DND-41 (cell line): ENCODE measurements at regions not wholly inside any gene's neighbourhood (a gene's known extent, or its start where the extent isn't known, plus 50 kb on each side); places are given as distances from the start of the nearest gene placed in this dataset.
"Not testable (repeated sequence)": the region's sequence is repeated elsewhere in the genome, so short reads cannot be mapped to it uniquely, and the experiment has no call there.

Experiments used
- ATAC-seq: fragments of 200-7000 bp; cut with Tn5 transposase; 3 replicates; pipeline ENCODE4 v1.9.1; 2021; ENCODE audit warnings: low read depth; ENCODE audit not compliant: insufficient read depth
- DNase-seq: peaks from one replicate; pipeline ENCODE4 v3.0.0-alpha.2; 2020
- H2AFZ ChIP-seq: 2 replicates; pipeline ENCODE4 v1.6.0; 2012; ENCODE audit warnings: low read depth, low read length
- H3K27ac ChIP-seq: 2 replicates; pipeline ENCODE4 v1.5.1; 2012; ENCODE audit warnings: low read length, inconsistent platforms
- H3K27me3 ChIP-seq: fragments of 200-600 bp; sonication (generic); 2 replicates; pipeline ENCODE4 v1.6.0; 2012; ENCODE audit warnings: low read length, mild to moderate bottlenecking, inconsistent platforms; ENCODE audit not compliant: insufficient read depth, poor library complexity
- H3K36me3 ChIP-seq: 2 replicates; pipeline ENCODE4 v1.5.1; 2012; ENCODE audit warnings: low read length, inconsistent platforms; ENCODE audit not compliant: insufficient read depth
- H3K4me1 ChIP-seq: 2 replicates; pipeline ENCODE4 v1.5.1; 2012; ENCODE audit warnings: mild to moderate bottlenecking, low read length; ENCODE audit not compliant: insufficient read depth
- H3K4me2 ChIP-seq: 2 replicates; pipeline ENCODE4 v1.6.0; 2012; ENCODE audit warnings: mild to moderate bottlenecking, moderate library complexity, low read length, inconsistent platforms; ENCODE audit not compliant: insufficient read depth
- H3K4me3 ChIP-seq, 2 experiments: fragments of 200-600 bp in 1 of 2; shearing (Covaris generic) in 1 of 2; 2 replicates each; pipeline ENCODE4 v1.5.1; 2012 to 2016; ENCODE audit warnings: inconsistent platforms in 2 of 2, low read length in 2 of 2, mild to moderate bottlenecking in 2 of 2, low read depth in 1 of 2, moderate library complexity in 1 of 2
- H3K79me2 ChIP-seq: 2 replicates; pipeline ENCODE4 v1.6.0; 2012; ENCODE audit warnings: low read length, inconsistent platforms; ENCODE audit not compliant: insufficient read depth
- H3K9ac ChIP-seq: 2 replicates; pipeline ENCODE4 v1.6.0; 2012; ENCODE audit warnings: low read depth, mild to moderate bottlenecking, inconsistent platforms, low read length, moderate library complexity
- H3K9me3 ChIP-seq: 2 replicates; pipeline ENCODE4 v1.5.1; 2012; ENCODE audit warnings: low read length, moderate library complexity, mild to moderate bottlenecking, inconsistent platforms; ENCODE audit not compliant: insufficient read depth, severe bottlenecking
- H4K20me1 ChIP-seq: 2 replicates; pipeline ENCODE4 v1.6.0; 2012; ENCODE audit warnings: low read length; ENCODE audit not compliant: insufficient read depth
- EZH2 ChIP-seq: IDR thresholded peaks from 3 replicates; pipeline ENCODE4 v1.6.1; 2012; ENCODE audit warnings: borderline replicate concordance, low read depth, mild to moderate bottlenecking, moderate library complexity, low read length, inconsistent platforms; ENCODE audit not compliant: severe bottlenecking
- TF ChIP-seq, protein P1 (sequence below): IDR thresholded peaks from 2 replicates; pipeline ENCODE4 v1.5.1; 2012; ENCODE audit warnings: borderline replicate concordance, low read length, moderate library complexity, mild to moderate bottlenecking; ENCODE audit not compliant: poor library complexity, severe bottlenecking; ENCODE audit errors: extremely low read depth

DNA sequence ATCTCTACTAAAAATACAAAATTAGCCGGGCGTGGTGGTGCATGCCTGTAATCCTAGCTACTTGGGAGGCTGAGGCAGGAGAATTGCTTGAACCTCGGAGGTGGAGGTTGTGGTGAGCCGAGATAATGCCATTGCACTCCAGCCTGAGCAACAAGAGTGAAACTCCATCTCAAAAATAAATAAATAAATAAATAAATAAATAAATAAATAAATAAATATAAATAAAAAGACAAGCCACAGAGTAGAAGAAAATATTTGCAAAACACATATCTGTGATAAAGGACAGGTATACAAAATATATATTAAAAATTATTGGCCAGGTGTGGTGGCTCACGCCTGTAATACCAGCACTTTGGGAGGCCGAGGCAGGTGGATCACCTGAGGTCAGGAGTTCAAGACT, 96.0 kb downstream of the MRPL57 start:
- not testable (repeated sequence) for ATAC-seq, H3K9me3 ChIP-seq

DNA sequence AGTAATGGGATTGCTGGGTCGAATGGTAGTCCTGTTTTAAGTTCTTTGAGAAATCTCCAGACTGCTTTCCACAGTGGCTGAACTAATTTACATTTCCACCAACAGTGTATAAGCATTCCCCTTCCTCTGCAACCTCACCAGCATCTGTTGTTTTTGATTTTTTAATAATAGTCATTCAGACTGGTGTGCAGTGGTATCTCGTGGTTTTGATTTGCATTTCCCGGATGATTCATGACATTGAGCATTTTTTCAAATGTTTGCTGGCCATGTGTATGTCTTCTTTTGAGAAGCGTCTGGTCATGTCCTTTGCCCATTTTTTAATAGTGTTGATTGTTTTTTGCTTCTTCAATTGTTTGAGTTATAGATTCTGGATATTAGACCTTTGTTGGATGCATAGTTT, 98.0 kb downstream of the MRPL57 start:
- H2AFZ ChIP-seq, DNase-seq, H4K20me1 ChIP-seq, H3K4me1 ChIP-seq, H3K4me2 ChIP-seq, H3K27me3 ChIP-seq, ATAC-seq, H3K27ac ChIP-seq, H3K9me3 ChIP-seq, H3K4me3 ChIP-seq, H3K9ac ChIP-seq, H3K36me3 ChIP-seq, H3K79me2 ChIP-seq: not testable (repeated sequence)

More for the DNA sequence above, 96.0 kb downstream of the MRPL57 start:
- H3K27ac ChIP-seq, H4K20me1 ChIP-seq, H3K4me3 ChIP-seq, H2AFZ ChIP-seq, H3K36me3 ChIP-seq, H3K4me2 ChIP-seq, DNase-seq, H3K79me2 ChIP-seq, H3K4me1 ChIP-seq, H3K27me3 ChIP-seq, H3K9ac ChIP-seq: not testable (repeated sequence)

DNA sequence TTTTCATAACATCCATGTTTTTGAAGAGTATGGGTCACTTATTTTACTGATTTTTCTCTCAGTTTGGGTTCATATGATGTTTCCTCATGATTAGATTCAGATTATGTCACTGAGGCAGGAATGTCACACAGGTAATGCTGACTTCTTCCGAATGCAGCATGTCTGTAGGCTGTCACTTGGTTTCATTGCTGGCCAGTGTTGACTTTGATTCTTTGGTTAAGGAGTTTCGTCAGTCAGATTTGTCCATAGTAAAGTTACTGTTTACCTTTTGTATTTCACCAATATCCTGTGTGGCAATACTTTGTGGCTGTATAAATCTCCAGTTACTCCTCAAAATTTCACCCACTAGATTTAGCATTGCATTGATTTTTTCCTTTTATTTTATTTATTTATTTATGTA, 105.6 kb downstream of the MRPL57 start:
- no peak overlapping the region for H3K27ac ChIP-seq
- ATAC-seq (no peak), DNase-seq (no peak)
- H3K9me3 ChIP-seq, result no peaks in the 10 kb centered on the region
- no peak overlapping the region for H3K4me2 ChIP-seq
- no peak overlapping the region for H3K4me3 ChIP-seq
- H3K4me1 ChIP-seq, result no peaks in the 10 kb centered on the region
- no peaks in the 10 kb centered on the region for H3K79me2 ChIP-seq
- no peaks in the 10 kb centered on the region for H4K20me1 ChIP-seq
- H3K27me3 ChIP-seq, result no peaks in the 10 kb centered on the region
- H3K36me3 ChIP-seq, result no peaks in the 10 kb centered on the region
- no peak overlapping the region for H2AFZ ChIP-seq
- TF ChIP-seq, protein P1, sequence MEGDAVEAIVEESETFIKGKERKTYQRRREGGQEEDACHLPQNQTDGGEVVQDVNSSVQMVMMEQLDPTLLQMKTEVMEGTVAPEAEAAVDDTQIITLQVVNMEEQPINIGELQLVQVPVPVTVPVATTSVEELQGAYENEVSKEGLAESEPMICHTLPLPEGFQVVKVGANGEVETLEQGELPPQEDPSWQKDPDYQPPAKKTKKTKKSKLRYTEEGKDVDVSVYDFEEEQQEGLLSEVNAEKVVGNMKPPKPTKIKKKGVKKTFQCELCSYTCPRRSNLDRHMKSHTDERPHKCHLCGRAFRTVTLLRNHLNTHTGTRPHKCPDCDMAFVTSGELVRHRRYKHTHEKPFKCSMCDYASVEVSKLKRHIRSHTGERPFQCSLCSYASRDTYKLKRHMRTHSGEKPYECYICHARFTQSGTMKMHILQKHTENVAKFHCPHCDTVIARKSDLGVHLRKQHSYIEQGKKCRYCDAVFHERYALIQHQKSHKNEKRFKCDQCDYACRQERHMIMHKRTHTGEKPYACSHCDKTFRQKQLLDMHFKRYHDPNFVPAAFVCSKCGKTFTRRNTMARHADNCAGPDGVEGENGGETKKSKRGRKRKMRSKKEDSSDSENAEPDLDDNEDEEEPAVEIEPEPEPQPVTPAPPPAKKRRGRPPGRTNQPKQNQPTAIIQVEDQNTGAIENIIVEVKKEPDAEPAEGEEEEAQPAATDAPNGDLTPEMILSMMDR, result no peak
- no peak for TF ChIP-seq EZH2
- H3K9ac ChIP-seq, result no peak overlapping the region

DNA sequence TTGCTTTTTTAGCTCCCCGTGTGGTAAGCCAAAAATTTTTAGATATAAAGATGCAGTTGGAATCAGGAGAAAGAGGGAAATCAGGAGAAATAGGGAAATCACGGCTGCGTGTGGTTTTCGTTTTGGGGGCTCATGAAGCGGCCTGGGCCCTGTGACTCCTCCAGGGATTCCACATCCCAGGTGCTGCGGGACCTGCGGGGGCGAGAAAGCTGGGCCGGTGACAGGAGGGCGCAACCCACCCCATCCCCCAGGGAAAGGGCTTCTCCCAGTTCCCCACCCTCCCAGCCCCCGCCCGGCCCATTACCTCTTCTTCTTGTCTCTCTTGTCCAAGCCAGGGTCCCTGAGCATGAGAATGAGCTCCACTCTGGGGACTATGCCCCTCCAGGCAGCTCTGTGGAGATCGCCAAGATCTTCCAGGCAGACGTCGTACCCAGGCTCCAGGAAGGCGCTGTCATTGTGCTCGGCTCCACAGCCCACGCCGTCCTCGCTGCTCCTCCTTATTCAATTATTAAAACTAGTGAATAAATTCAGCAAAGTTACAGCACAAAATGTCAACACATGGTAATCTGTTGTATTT, 111.0 kb downstream of the MRPL57 start:
- H3K4me2 ChIP-seq, result no peak overlapping the region
- no peaks in the 10 kb centered on the region for H3K9me3 ChIP-seq
- no peak overlapping the region for H3K27ac ChIP-seq
- no peaks in the 10 kb centered on the region for H3K79me2 ChIP-seq
- no peak overlapping the region for H2AFZ ChIP-seq
- no peak overlapping the region for H3K4me3 ChIP-seq
- TF ChIP-seq, protein P1, result no peak
- no peak for TF ChIP-seq EZH2
- DNase-seq (no peak), ATAC-seq (no peak)
- H4K20me1 ChIP-seq, result no peaks in the 10 kb centered on the region
- no peaks in the 10 kb centered on the region for H3K27me3 ChIP-seq
- H3K9ac ChIP-seq, result no peak overlapping the region
- H3K4me1 ChIP-seq, result no peaks in the 10 kb centered on the region
- no peaks in the 10 kb centered on the region for H3K36me3 ChIP-seq
